Aorta (tissue), 5 donors: ENCODE measurements at regions not wholly inside any gene's neighbourhood (a gene's known extent, or its start where the extent isn't known, plus 50 kb on each side); places are given as distances from the start of the nearest gene placed in this dataset.
"Not testable (repeated sequence)": the region's sequence is repeated elsewhere in the genome, so short reads cannot be mapped to it uniquely, and the experiment has no call there.

Source experiments
- ATAC-seq: fragments of 200-7000 bp; cut with Tn5 transposase; one replicate; pipeline ENCODE4 v1.9.1; 2022; ENCODE audit warnings: moderate library complexity; ENCODE audit not compliant: low FRiP score
- DNase-seq, 2 donors: peaks; one replicate each; pipeline ENCODE4 v3.0.0-alpha.2; 2020
- H3K27ac ChIP-seq, 2 donors: one replicate each; pipeline ENCODE4 v1.5.1; 2013; ENCODE audit warnings: low read length in 2 of 2, mild to moderate bottlenecking in 2 of 2, moderate library complexity in 2 of 2, control low read depth in 1 of 2, inconsistent platforms in 1 of 2, low read depth in 1 of 2
- H3K27me3 ChIP-seq, 2 donors: one replicate each; pipeline ENCODE4 v1.6.1; 2013; ENCODE audit warnings: control low read depth in 1 of 2, low read length in 1 of 2, mild to moderate bottlenecking in 1 of 2, moderate library complexity in 1 of 2; ENCODE audit not compliant: insufficient read depth in 2 of 2, control insufficient read depth in 1 of 2
- H3K36me3 ChIP-seq, 2 donors: one replicate each; pipeline ENCODE4 v1.6.1; 2013; ENCODE audit warnings: control low read depth in 1 of 2, low read length in 1 of 2, mild to moderate bottlenecking in 1 of 2; ENCODE audit not compliant: insufficient read depth in 2 of 2, control insufficient read depth in 1 of 2
- H3K4me1 ChIP-seq, 2 donors: one replicate each; pipeline ENCODE4 v1.6.1; 2013; ENCODE audit warnings: low read length in 2 of 2, control low read depth in 1 of 2, mild to moderate bottlenecking in 1 of 2, moderate library complexity in 1 of 2; ENCODE audit not compliant: insufficient read depth in 2 of 2, control insufficient read depth in 1 of 2
- H3K4me3 ChIP-seq, 2 donors: one replicate each; pipeline ENCODE4 v1.5.1; 2013; ENCODE audit warnings: low read length in 2 of 2, control low read depth in 1 of 2, mild to moderate bottlenecking in 1 of 2
- H3K9me3 ChIP-seq: one replicate; pipeline ENCODE4 v1.6.1; 2013; ENCODE audit warnings: mild to moderate bottlenecking, low read length; ENCODE audit not compliant: control insufficient read depth
- WGBS, 2 donors: extraction: QIAGEN DNeasy Blood & Tissue Kit; methylation state at CpG; one replicate each; pipeline ENCODE4 v1.1.7; 2013; 5-methylcytosine and 5-hydroxymethylcytosine counted together
- intact Hi-C, 2 donors: fragments of 100-400 bp; cut with DNase I; formaldehyde crosslinking; loops; one replicate each; pipeline versions ENCODE4 v1.14.2 to v1.15.0; 2022
- donor health status: healthy with polysubstance abuse.
- donor health status: Bipolar disorder and iron deficiency.
- donor health status: DM: no; HTN: no; CAD: no.
- donor health status: DM: no; HTN: no; CAD: no.
- donor health status: DM: yes; HTN: yes; CAD: no.

GRCh38 chr15:69679623-69680228, 227.1 kb downstream of the RPLP1 start:
- Histone ChIP-seq H3K9me3 (peaks cover 3% of the 10 kb centered on the region), H3K4me1 (no peaks in the 10 kb centered on the region), H3K4me3 (no peak overlapping the region), H3K27ac (no peak overlapping the region), H3K36me3 (no peaks in the 10 kb centered on the region), H3K27me3 (no peaks in the 10 kb centered on the region)
- no peak for ATAC-seq
- intact Hi-C loops, result no loop called here
- no peak for DNase-seq
- 82 to 86% methylated on average over 9 of the region's 9 CpGs for WGBS, 2 donors

GRCh38 chr15:69684823-69685222, 232.2 kb downstream of the RPLP1 start:
- intact Hi-C loops, H3K27me3 ChIP-seq, H3K9me3 ChIP-seq, H3K4me3 ChIP-seq, DNase-seq, H3K36me3 ChIP-seq, H3K4me1 ChIP-seq, ATAC-seq, H3K27ac ChIP-seq: not testable (repeated sequence)
- WGBS, 2 donors, result 77 to 80% methylated on average over 4 of the region's 4 CpGs

- Histone ChIP-seq H3K4me1 (no peaks in the 10 kb centered on the region), H3K9me3 (peaks cover 7% of the 10 kb centered on the region), H3K27me3 (peaks cover 0 to 2% of the 10 kb centered on the region in 2 donors), H3K27ac (no peak overlapping the region), H3K4me3 (no peak overlapping the region), H3K36me3 (no peaks in the 10 kb centered on the region)
- 69 to 71% methylated on average over 8 of the region's 8 CpGs for WGBS, 2 donors
- DNase-seq, result no peak
- ATAC-seq, result no peak
- intact Hi-C loops, result no loop called here
Observed at GRCh38 chr15:69685512-69686452, 233.2 kb downstream of the RPLP1 start.

- Histone ChIP-seq H3K4me1 (no peaks in the 10 kb centered on the region), H3K27me3 (peaks cover 0 to 2% of the 10 kb centered on the region in 2 donors), H3K4me3 (no peak overlapping the region), H3K36me3 (no peaks in the 10 kb centered on the region), H3K27ac (no peak overlapping the region), H3K9me3 (peaks cover 5% of the 10 kb centered on the region)
- WGBS, 2 donors, result 77 to 81% methylated on average over 7 of the region's 7 CpGs
- ATAC-seq (no peak), DNase-seq (no peak)
- intact Hi-C loops, result no loop called here
Observed at GRCh38 chr15:69686626-69687025, 234.0 kb downstream of the RPLP1 start.

- peaks cover 0 to 2% of the 10 kb centered on the region in 2 donors for H3K27me3 ChIP-seq
- peaks cover 5% of the 10 kb centered on the region for H3K9me3 ChIP-seq
- intact Hi-C loops, result no loop called here
- no peak overlapping the region for H3K27ac ChIP-seq
- ATAC-seq (no peak), DNase-seq (no peak)
- no peaks in the 10 kb centered on the region for H3K36me3 ChIP-seq
- WGBS, 2 donors, result 100% methylated on average over 1 of the region's 1 CpG
- no peaks in the 10 kb centered on the region for H3K4me1 ChIP-seq
- no peak overlapping the region for H3K4me3 ChIP-seq
Observed at GRCh38 chr15:69689133-69689532, 236.5 kb downstream of the RPLP1 start.

- intact Hi-C loops, result no loop called here
- H3K4me1 ChIP-seq, result no peaks in the 10 kb centered on the region
- no peak overlapping the region for H3K27ac ChIP-seq
- no peak for DNase-seq
- no peak overlapping the region for H3K4me3 ChIP-seq
- H3K36me3 ChIP-seq, result no peaks in the 10 kb centered on the region
- 73 to 78% methylated on average over 7 of the region's 7 CpGs for WGBS, 2 donors
- no peak for ATAC-seq
- H3K27me3 ChIP-seq, result no peaks in the 10 kb centered on the region
- H3K9me3 ChIP-seq, result peaks cover 4% of the 10 kb centered on the region
Observed at GRCh38 chr15:69691307-69692015, 238.8 kb downstream of the RPLP1 start.

GRCh38 chr15:69692342-69692741, 239.7 kb downstream of the RPLP1 start:
- Histone ChIP-seq H3K9me3 (peaks cover 4% of the 10 kb centered on the region), H3K27me3 (no peaks in the 10 kb centered on the region), H3K4me1 (no peaks in the 10 kb centered on the region), H3K36me3 (no peaks in the 10 kb centered on the region), H3K4me3 (no peak overlapping the region), H3K27ac (no peak overlapping the region)
- DNase-seq, result no peak
- no peak for ATAC-seq
- 94 to 97% methylated on average over 3 of the region's 3 CpGs for WGBS, 2 donors
- intact Hi-C loops, result no loop called here

- ATAC-seq (no peak), DNase-seq (no peak)
- intact Hi-C loops, result no loop called here
- Histone ChIP-seq H3K4me3 (no peak overlapping the region), H3K36me3 (no peaks in the 10 kb centered on the region), H3K27ac (no peak overlapping the region), H3K9me3 (peaks cover 4% of the 10 kb centered on the region), H3K4me1 (no peaks in the 10 kb centered on the region), H3K27me3 (no peaks in the 10 kb centered on the region)
- 88 to 90% methylated on average over 4 of the region's 4 CpGs for WGBS, 2 donors
Observed at GRCh38 chr15:69693059-69693458, 240.4 kb downstream of the RPLP1 start.
